Choroid plexus epithelial cell (primary cell): ENCODE measurements at regions not wholly inside any gene's neighbourhood (a gene's known extent, or its start where the extent isn't known, plus 50 kb on each side); places are given as distances from the start of the nearest gene placed in this dataset.
"Not testable (repeated sequence)": the region's sequence is repeated elsewhere in the genome, so short reads cannot be mapped to it uniquely, and the experiment has no call there.

ENCODE experiments used
- DNase-seq: peaks from one replicate; pipeline ENCODE4 v3.0.0-alpha.2; 2010; ENCODE audit warnings: low read depth
- H3K4me3 ChIP-seq: 2 replicates; pipeline ENCODE4 v1.5.1; 2011; ENCODE audit warnings: low read depth, mild to moderate bottlenecking, control low read depth, low read length, moderate library complexity
- CTCF ChIP-seq: conservative IDR thresholded peaks from 2 replicates; pipeline ENCODE4 v1.5.1; 2011; ENCODE audit warnings: low read depth, mild to moderate bottlenecking, control low read depth, inconsistent platforms, low read length, moderate library complexity

DNA sequence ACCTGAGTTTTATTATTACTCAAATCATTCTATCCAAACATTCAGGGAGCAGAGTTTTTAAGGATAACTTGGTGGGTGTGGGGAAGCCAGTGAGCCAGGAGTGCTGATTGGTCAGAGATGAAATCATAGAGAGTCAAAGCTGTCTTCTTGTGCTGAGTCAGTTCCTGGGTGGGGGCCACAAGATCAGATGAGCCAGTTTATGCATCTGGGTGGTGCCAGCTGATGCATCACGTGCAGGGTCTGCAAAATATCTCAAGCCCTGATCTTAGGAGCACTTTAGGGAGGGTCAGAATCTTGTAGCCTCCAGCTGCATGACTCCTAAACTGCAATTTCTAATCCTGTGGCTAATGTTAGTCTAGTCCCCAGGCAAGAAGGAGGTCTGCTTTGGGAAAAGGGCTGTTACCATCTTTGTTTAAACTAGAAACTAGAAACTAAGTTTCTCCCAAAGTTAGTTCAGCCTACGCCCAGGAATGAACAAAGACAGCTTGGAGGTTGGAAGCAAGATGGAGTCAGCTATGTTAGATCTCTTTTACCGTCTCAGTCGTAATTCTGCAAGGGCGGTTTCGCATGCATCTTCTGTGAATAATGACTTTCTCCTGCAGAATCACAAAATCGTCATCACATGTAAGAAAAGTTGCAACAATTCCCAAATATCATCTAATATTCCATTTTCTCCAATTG lies 97.5 kb downstream of the ZNF664 start:
- H3K4me3 ChIP-seq, DNase-seq: not testable (repeated sequence)

GRCh38 chr12:124071075-124071443 lies 98.0 kb downstream of the ZNF664 start:
- no peak for TF ChIP-seq CTCF
- no peak overlapping the region for H3K4me3 ChIP-seq
- DNase-seq, result no peak

DNA sequence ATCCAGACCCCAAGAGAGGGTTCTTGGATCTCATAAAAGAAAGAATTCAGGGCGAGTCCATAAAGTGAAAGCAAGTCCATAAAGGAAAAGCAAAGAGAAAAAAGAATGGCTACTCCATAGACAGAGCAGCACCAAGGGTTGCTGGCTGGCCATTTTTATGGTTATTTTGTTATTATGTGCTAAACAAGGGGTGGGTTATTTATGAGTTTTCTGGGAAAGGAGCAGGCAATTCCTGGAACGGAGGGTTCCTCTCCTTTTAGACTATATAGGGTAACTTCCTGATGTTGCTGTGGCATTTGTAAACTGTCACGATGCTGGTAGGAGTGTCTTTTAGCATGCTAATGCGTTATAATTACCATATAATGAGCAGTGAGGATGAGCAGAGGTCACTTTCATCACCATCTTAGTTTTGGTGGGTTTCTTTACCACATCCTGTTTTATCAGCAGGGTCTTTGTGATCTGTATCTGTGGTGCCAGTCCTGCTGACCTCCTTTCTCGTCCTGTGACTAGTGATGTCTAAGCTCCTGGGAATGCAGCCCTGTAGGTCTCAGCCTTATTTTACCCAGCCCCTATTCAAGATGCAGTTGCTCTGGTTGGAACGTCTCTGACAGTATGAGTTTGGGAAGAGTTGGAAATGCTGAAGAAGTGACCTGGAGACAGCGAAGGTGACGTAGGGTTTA lies 100.5 kb downstream of the ZNF664 start:
- DNase-seq, result no peak
- TF ChIP-seq CTCF, result no peak
- no peak overlapping the region for H3K4me3 ChIP-seq

DNA sequence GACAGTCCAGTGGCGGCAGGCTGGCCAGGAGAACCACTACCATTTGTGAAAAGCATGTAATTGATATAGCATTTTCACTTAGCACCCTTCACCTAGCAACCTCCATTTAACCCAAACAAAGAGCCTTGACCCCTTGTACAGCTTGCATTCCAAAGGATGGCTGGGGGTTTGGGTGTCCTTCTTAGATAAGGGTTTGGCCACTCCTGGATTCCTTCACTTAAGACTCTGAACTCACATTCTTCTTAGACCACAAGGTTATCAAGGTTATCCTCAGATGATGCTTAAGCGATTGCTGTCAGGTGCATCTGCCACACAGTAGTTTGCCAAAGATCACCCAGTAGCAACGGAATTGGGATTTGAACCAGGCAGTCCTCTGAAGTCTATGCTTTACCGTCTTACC lies 102.8 kb downstream of the ZNF664 start:
- DNase-seq, result no peak
- no peak overlapping the region for H3K4me3 ChIP-seq
- no peak for TF ChIP-seq CTCF

GRCh38 chr12:124077701-124078100 lies 104.7 kb downstream of the ZNF664 start:
- no peak overlapping the region for H3K4me3 ChIP-seq
- TF ChIP-seq CTCF, result no peak
- no peak for DNase-seq

- no peak for TF ChIP-seq CTCF
- no peak for DNase-seq
- H3K4me3 ChIP-seq, result no peak overlapping the region
Observed at GRCh38 chr12:124078800-124079199, 105.8 kb downstream of the ZNF664 start.

GRCh38 chr12:124080649-124081048 lies 107.6 kb downstream of the ZNF664 start:
- no peak for DNase-seq
- TF ChIP-seq CTCF, result no peak
- no peak overlapping the region for H3K4me3 ChIP-seq
